HG03139 (cell line): ENCODE measurements at regions not wholly inside any gene's neighbourhood (a gene's known extent, or its start where the extent isn't known, plus 50 kb on each side); places are given as distances from the start of the nearest gene placed in this dataset.

Experiments used
- ATAC-seq: cut with Tn5 transposase; IDR thresholded peaks from one replicate; pipeline ENCODE4 v1.9.1; 2021; ENCODE audit not compliant: unreplicated experiment

GRCh38 chr2:41919135-41919534 is 128.7 kb upstream of the PKDCC start:
- no peak for ATAC-seq

GRCh38 chr2:41920181-41920580 is 127.6 kb upstream of the PKDCC start:
- ATAC-seq: no peak

- ATAC-seq: no peak
Measured at GRCh38 chr2:41920812-41921211, 127.0 kb upstream of the PKDCC start.

- ATAC-seq: no peak
Measured at GRCh38 chr2:41922177-41922576, 125.6 kb upstream of the PKDCC start.

- ATAC-seq: no peak
Measured at GRCh38 chr2:41923156-41923786, 124.5 kb upstream of the PKDCC start.

- ATAC-seq: no peak
Measured at GRCh38 chr2:41924024-41924423, 123.8 kb upstream of the PKDCC start.

- no peak for ATAC-seq
Measured at GRCh38 chr2:41924709-41925408, 123.0 kb upstream of the PKDCC start.

- no peak for ATAC-seq
Measured at GRCh38 chr2:41925712-41926111, 122.1 kb upstream of the PKDCC start.

- no peak for ATAC-seq
Measured at GRCh38 chr2:41926614-41927580, 120.9 kb upstream of the PKDCC start.

GRCh38 chr2:41927581-41928264 is 120.1 kb upstream of the PKDCC start:
- ATAC-seq: no peak

- ATAC-seq: no peak
Measured at GRCh38 chr2:41928526-41928925, 119.3 kb upstream of the PKDCC start.

- no peak for ATAC-seq
Measured at GRCh38 chr2:41930807-41931566, 116.8 kb upstream of the PKDCC start.

GRCh38 chr2:41932241-41933045 is 115.4 kb upstream of the PKDCC start:
- ATAC-seq: no peak

- no peak for ATAC-seq
Measured at GRCh38 chr2:41933046-41933420, 114.8 kb upstream of the PKDCC start.

- ATAC-seq: no peak
Measured at GRCh38 chr2:41933585-41934320, 114.1 kb upstream of the PKDCC start.

- no peak for ATAC-seq
Measured at GRCh38 chr2:41934329-41934958, 113.4 kb upstream of the PKDCC start.

GRCh38 chr2:41935002-41935401 is 112.8 kb upstream of the PKDCC start:
- no peak for ATAC-seq

- no peak for ATAC-seq
Measured at GRCh38 chr2:41935825-41936224, 112.0 kb upstream of the PKDCC start.
